B cell (primary cell): ENCODE measurements at regions not wholly inside any gene's neighbourhood (a gene's known extent, or its start where the extent isn't known, plus 50 kb on each side); places are given as distances from the start of the nearest gene placed in this dataset.
A peak's percentile ranks its signal among the peaks of the same experiment; 100 is the strongest.

Experiments
- ATAC-seq: fragments of 200-7000 bp; cut with Tn5 transposase; one replicate; pipeline ENCODE4 v1.10.0; 2021; ENCODE audit warnings: low read depth, mild to moderate bottlenecking, moderate number of reproducible peaks, moderate library complexity
- CTCF ChIA-PET: fragments of 350-600 bp; sonication (Branson Sonifier 250); formaldehyde crosslinking; loops from one replicate; lab custom pipeline; 2021; ENCODE audit warnings: antibody characterized with exemption, inconsistent platforms; lab: Charles Lee
- POLR2A ChIA-PET: fragments of 350-600 bp; sonication (Branson Sonifier 250); formaldehyde crosslinking; loops from one replicate; lab custom pipeline; 2021; ENCODE audit warnings: antibody characterized with exemption; lab: Charles Lee
- DNase-seq: peaks from one replicate; pipeline ENCODE4 v3.0.0; 2013
- H2AFZ ChIP-seq: 2 replicates; pipeline ENCODE4 v1.6.1; 2012; ENCODE audit warnings: mild to moderate bottlenecking, low read depth, low read length; ENCODE audit not compliant: insufficient read depth, poor library complexity, severe bottlenecking
- H3K27ac ChIP-seq, 2 donors: 1 replicate in 1 of 2; 2 replicates in 1 of 2; pipeline ENCODE4 v1.5.1; 2012 to 2013; ENCODE audit warnings: low read length in 2 of 2, mild to moderate bottlenecking in 2 of 2, moderate library complexity in 1 of 2
- H3K27me3 ChIP-seq, 4 experiments: fragments of 200-600 bp in 1 of 4; sonication (generic) in 1 of 4; replicated peaks in 1 of 4; 1 replicate in 2 of 4; 2 replicates in 2 of 4; pipeline versions ENCODE4 v1.6.1 to v1.7.0; 2013 to 2016; ENCODE audit warnings: low read length in 3 of 4, mild to moderate bottlenecking in 2 of 4, mixed read lengths in 1 of 4, moderate library complexity in 1 of 4; ENCODE audit not compliant: insufficient read depth in 4 of 4, control insufficient read depth in 3 of 4; ENCODE audit errors: control extremely low read depth in 1 of 4
- H3K36me3 ChIP-seq, 2 experiments: replicated peaks in 1 of 2; 1 replicate in 1 of 2; 2 replicates in 1 of 2; pipeline versions ENCODE4 v1.6.1 to v1.7.1; 2013; ENCODE audit warnings: low read length in 1 of 2; ENCODE audit not compliant: insufficient read depth in 2 of 2, control insufficient read depth in 1 of 2; ENCODE audit errors: control extremely low read depth in 1 of 2, extremely low read depth in 1 of 2
- H3K4me1 ChIP-seq, 2 donors: fragments of 200-600 bp in 1 of 2; sonication (generic) in 1 of 2; 1 replicate in 1 of 2; 2 replicates in 1 of 2; pipeline versions ENCODE4 v1.5.1 to v1.6.1; 2013 to 2017; ENCODE audit warnings: low read length in 2 of 2; ENCODE audit not compliant: control insufficient read depth in 2 of 2, insufficient read depth in 2 of 2
- H3K4me2 ChIP-seq: replicated peaks from 2 replicates; pipeline ENCODE3; 2012; ENCODE audit warnings: mild to moderate bottlenecking, low read depth, low read length; ENCODE audit not compliant: poor library complexity, severe bottlenecking
- H3K4me3 ChIP-seq, 5 experiments: fragments of 200-600 bp in 1 of 5; sonication (generic) in 1 of 5; 1 replicate in 3 of 5; 2 replicates in 2 of 5; pipeline versions ENCODE4 v1.5.1 to v1.7.0; 2011 to 2016; ENCODE audit warnings: low read length in 4 of 5, mild to moderate bottlenecking in 4 of 5, low read depth in 2 of 5, control low read depth in 1 of 5, moderate library complexity in 1 of 5; ENCODE audit not compliant: insufficient read depth in 1 of 5; ENCODE audit errors: control extremely low read depth in 1 of 5, extremely low read depth in 1 of 5
- H3K79me2 ChIP-seq: fragments of 200-600 bp; sonication (generic); one replicate; pipeline ENCODE4 v1.6.0; 2016; ENCODE audit warnings: low read length; ENCODE audit not compliant: control insufficient read depth, insufficient read depth
- H3K9ac ChIP-seq: fragments of 200-600 bp; sonication (generic); 2 replicates; pipeline ENCODE4 v1.6.1; 2017; ENCODE audit warnings: mild to moderate bottlenecking, low read length, moderate library complexity
- H3K9me3 ChIP-seq, 3 donors: one replicate each; pipeline versions ENCODE4 v1.6.1 to v1.7.1; 2013; ENCODE audit warnings: low read length in 2 of 3; ENCODE audit not compliant: control insufficient read depth in 2 of 3, insufficient read depth in 1 of 3; ENCODE audit errors: control extremely low read depth in 1 of 3
- H4K20me1 ChIP-seq: 2 replicates; pipeline ENCODE4 v1.6.0; 2012; ENCODE audit warnings: mild to moderate bottlenecking, low read length; ENCODE audit not compliant: insufficient read depth, control insufficient read depth, poor library complexity, severe bottlenecking
- H3K27ac Mint-ChIP-seq: one replicate; pipeline ENCODE4 v1.8.0; 2021; ENCODE audit warnings: mixed read lengths
- H3K27me3 Mint-ChIP-seq: one replicate; pipeline ENCODE4 v1.8.0; 2021; ENCODE audit warnings: mixed read lengths
- H3K4me1 Mint-ChIP-seq: one replicate; pipeline ENCODE4 v1.8.0; 2021; ENCODE audit warnings: mixed read lengths
- H3K4me3 Mint-ChIP-seq: one replicate; pipeline ENCODE4 v1.8.0; 2021; ENCODE audit warnings: mixed read lengths
- H3K9me3 Mint-ChIP-seq: one replicate; pipeline ENCODE4 v1.8.0; 2022; ENCODE audit warnings: mixed read lengths; ENCODE audit not compliant: insufficient read depth
- CTCF ChIP-seq: fragments of 200-600 bp; IDR thresholded peaks from one replicate; pipeline ENCODE4 v1.8.0; 2022; ENCODE audit warnings: antibody characterized with exemption, mild to moderate bottlenecking
- EZH2 ChIP-seq: IDR thresholded peaks from 2 replicates; pipeline ENCODE4 v1.6.1; 2012; ENCODE audit warnings: borderline replicate concordance, low read depth, mild to moderate bottlenecking, moderate library complexity, low read length; ENCODE audit not compliant: insufficient read depth, poor library complexity, severe bottlenecking
- WGBS: methylation state at CpG from one replicate; pipeline ENCODE4 v1.1.5; 2013; ENCODE audit warnings: missing lambda C conversion rate; ENCODE audit not compliant: insufficient coverage; 5-methylcytosine and 5-hydroxymethylcytosine counted together
- intact Hi-C: fragments of 100-400 bp; cut with micrococcal nuclease; formaldehyde crosslinking; loops from one replicate; pipeline ENCODE4 v1.10.0; 2022

- Mint-ChIP-seq H3K4me3 (peak overlapping the region; percentile 81), H3K27ac (no peak overlapping the region)
- DNase-seq = no peak
Measured at GRCh38 chr7:4613846-4614548, 68.1 kb upstream of the FOXK1 start.

More at GRCh38 chr7:4613846-4614548, 68.1 kb upstream of the FOXK1 start:
- Histone ChIP-seq H3K27ac (no peak overlapping the region), H2AFZ (peak overlapping the region; percentile 68), H4K20me1 (no peaks in the 10 kb centered on the region), H3K36me3 (no peaks in the 10 kb centered on the region), H3K27me3 (peaks cover 0 to 3% (median 0%) of the 10 kb centered on the region in 4 experiments), H3K4me3 (no peak overlapping the region), H3K4me1 (peaks cover 10 to 13% of the 10 kb centered on the region in 2 donors), H3K79me2 (no peaks in the 10 kb centered on the region), H3K4me2 (peak overlapping the region; percentile 64), H3K9me3 (no peaks in the 10 kb centered on the region), H3K9ac (no peak overlapping the region)
- TF ChIP-seq CTCF (no peak), EZH2 (no peak)
- ATAC-seq = no peak
- intact Hi-C loops = no loop called here
- ChIA-PET CTCF (interaction anchor here (0.7 to 1.0 kb wide), 2 partner anchors 87 to 141 kb away, joined by 3 to 4 read pairs; no protein-coding TSS in a partner anchor), POLR2A (no interaction called here)
- 79% methylated on average over 9 of the region's 15 CpGs for WGBS
- Mint-ChIP-seq H3K9me3 (no peaks in the 10 kb centered on the region), H3K27me3 (peaks cover 21% of the 10 kb centered on the region), H3K4me1 (peaks cover 12% of the 10 kb centered on the region)
